ENCODE measurements at regions not wholly inside any gene's neighbourhood (a gene's known extent, or its start where the extent isn't known, plus 50 kb on each side); places are given as distances from the start of the nearest gene placed in this dataset.

DNA sequence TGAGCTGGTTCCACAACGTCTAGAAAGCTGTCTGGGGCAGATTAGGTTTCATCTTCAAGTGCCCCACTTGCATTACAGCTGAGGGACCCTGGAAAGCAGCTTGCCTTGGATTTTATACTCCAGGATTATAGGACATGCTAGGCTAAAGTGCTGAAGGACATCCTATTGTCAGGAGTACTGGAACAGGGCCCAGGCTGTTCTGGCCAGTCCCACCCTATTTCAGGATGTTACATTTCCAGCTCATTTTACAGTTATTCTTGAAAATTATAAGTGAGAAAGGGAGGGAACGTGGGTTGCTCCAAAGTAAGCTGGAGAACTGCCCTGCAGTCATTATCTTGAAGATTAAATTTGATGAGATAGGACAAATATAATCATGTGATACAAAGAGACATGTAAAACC is 71.0 kb upstream of the UGT8 start:
- POLR2A ChIA-PET (ENCODE audit: unreplicated experiment): no interaction called here

DNA sequence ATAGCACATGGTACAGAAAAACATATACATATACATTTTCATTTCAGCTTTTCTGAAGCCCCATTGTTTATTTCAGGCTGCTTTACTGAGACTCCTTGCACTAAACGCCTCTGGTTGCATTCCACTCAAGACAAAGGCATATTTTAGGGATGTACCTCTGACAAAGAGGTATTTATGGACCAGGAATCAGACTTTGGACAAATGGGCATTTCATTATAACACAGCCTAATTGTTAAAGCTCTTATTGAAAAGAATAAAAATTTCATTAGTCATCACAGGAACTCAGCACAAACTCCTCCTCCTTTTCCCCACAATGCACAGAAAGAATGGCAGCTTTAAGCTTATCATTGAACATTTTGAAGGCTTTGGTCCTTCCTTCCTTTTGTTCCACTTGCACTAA is 62.9 kb upstream of the UGT8 start:
- TF ChIP-seq EZH2 (IDR thresholded peaks at IDR 0.05; ENCODE audit: low read depth): no peak
- TF ChIP-seq, protein P1, sequence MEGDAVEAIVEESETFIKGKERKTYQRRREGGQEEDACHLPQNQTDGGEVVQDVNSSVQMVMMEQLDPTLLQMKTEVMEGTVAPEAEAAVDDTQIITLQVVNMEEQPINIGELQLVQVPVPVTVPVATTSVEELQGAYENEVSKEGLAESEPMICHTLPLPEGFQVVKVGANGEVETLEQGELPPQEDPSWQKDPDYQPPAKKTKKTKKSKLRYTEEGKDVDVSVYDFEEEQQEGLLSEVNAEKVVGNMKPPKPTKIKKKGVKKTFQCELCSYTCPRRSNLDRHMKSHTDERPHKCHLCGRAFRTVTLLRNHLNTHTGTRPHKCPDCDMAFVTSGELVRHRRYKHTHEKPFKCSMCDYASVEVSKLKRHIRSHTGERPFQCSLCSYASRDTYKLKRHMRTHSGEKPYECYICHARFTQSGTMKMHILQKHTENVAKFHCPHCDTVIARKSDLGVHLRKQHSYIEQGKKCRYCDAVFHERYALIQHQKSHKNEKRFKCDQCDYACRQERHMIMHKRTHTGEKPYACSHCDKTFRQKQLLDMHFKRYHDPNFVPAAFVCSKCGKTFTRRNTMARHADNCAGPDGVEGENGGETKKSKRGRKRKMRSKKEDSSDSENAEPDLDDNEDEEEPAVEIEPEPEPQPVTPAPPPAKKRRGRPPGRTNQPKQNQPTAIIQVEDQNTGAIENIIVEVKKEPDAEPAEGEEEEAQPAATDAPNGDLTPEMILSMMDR (conservative IDR thresholded peaks at IDR 0.05): no peak
- Histone ChIP-seq H3K4me2 (no peak overlapping the region), H2AFZ (no peak overlapping the region), H3K9me3 (ENCODE audit: insufficient read depth, low read depth) (no peaks in the 10 kb centered on the region), H3K27me3 (ENCODE audit: insufficient read depth, low read depth) (no peaks in the 10 kb centered on the region), H3K79me2 (ENCODE audit: low read depth) (no peaks in the 10 kb centered on the region), H3K9me2 (ENCODE audit: insufficient read depth) (no peaks in the 10 kb centered on the region), H3K36me3 (ENCODE audit: low read depth) (no peaks in the 10 kb centered on the region), H4K20me1 (ENCODE audit: insufficient read depth) (no peaks in the 10 kb centered on the region), H3K4me1 (replicated peaks; ENCODE audit: insufficient read depth) (no peaks in the 10 kb centered on the region), H3F3A (ENCODE audit: insufficient read depth, low read depth) (no peaks in the 10 kb centered on the region), H3K27ac (no peak overlapping the region), H3K4me3 (no peak overlapping the region)
- intact Hi-C loops (cut with micrococcal nuclease; ENCODE audit: unreplicated experiment): no loop called here
- ChIA-PET CTCF (no interaction called here), POLR2A (ENCODE audit: unreplicated experiment) (no interaction called here)
- no peak for DNase-seq
- no TSS peak for BruUV-seq (replicated peaks)

More for the DNA sequence above, 71.0 kb upstream of the UGT8 start:
- no peaks in the 10 kb centered on the region for H3K79me2 ChIP-seq (ENCODE audit: low read depth)
- no TSS peak for BruUV-seq (replicated peaks)
- H2AFZ ChIP-seq: no peak overlapping the region
- intact Hi-C loops (cut with micrococcal nuclease; ENCODE audit: unreplicated experiment): no loop called here
- no peaks in the 10 kb centered on the region for H3F3A ChIP-seq (ENCODE audit: insufficient read depth, low read depth)
- no peaks in the 10 kb centered on the region for H4K20me1 ChIP-seq (ENCODE audit: insufficient read depth)
- no peaks in the 10 kb centered on the region for H3K4me1 ChIP-seq (replicated peaks; ENCODE audit: insufficient read depth)
- no peaks in the 10 kb centered on the region for H3K27me3 ChIP-seq (ENCODE audit: insufficient read depth, low read depth)
- CTCF ChIA-PET: no interaction called here
- H3K4me2 ChIP-seq: no peak overlapping the region
- H3K36me3 ChIP-seq (ENCODE audit: low read depth): no peaks in the 10 kb centered on the region
- no peak for TF ChIP-seq EZH2 (IDR thresholded peaks at IDR 0.05; ENCODE audit: low read depth)
- TF ChIP-seq, protein P1 (conservative IDR thresholded peaks at IDR 0.05): no peak
- H3K9me2 ChIP-seq (ENCODE audit: insufficient read depth): no peaks in the 10 kb centered on the region
- H3K9me3 ChIP-seq (ENCODE audit: insufficient read depth, low read depth): no peaks in the 10 kb centered on the region
- no peak overlapping the region for H3K27ac ChIP-seq
- DNase-seq: no peak
- no peak overlapping the region for H3K4me3 ChIP-seq

DNA sequence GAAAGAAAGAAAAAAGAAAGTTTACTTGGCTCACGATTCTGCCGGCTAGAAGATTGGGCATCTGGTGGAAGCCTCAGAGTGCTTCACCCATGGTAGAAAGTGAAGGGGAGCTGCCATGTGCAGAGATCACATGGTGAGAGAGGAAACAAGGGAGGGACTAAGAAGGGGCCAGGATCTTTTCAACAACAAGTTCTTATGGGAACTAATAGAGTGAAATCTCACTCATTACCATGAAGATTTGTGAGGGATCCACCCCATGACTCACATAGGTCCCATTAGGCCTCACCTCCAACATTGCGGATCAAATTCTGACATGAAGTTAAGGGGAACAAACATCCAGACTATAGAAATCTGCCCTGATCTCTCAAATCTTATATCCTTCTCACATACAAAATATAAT is 61.3 kb upstream of the UGT8 start:
- Histone ChIP-seq H2AFZ (no peak overlapping the region), H3K9me2 (ENCODE audit: insufficient read depth) (no peaks in the 10 kb centered on the region), H4K20me1 (ENCODE audit: insufficient read depth) (no peaks in the 10 kb centered on the region), H3K4me2 (no peak overlapping the region), H3K36me3 (ENCODE audit: low read depth) (no peaks in the 10 kb centered on the region), H3K79me2 (ENCODE audit: low read depth) (no peaks in the 10 kb centered on the region), H3K27me3 (ENCODE audit: insufficient read depth, low read depth) (no peaks in the 10 kb centered on the region), H3K9me3 (ENCODE audit: insufficient read depth, low read depth) (no peaks in the 10 kb centered on the region), H3K4me3 (no peak overlapping the region), H3K4me1 (replicated peaks; ENCODE audit: insufficient read depth) (no peaks in the 10 kb centered on the region), H3F3A (ENCODE audit: insufficient read depth, low read depth) (no peaks in the 10 kb centered on the region), H3K27ac (no peak overlapping the region)
- TF ChIP-seq, protein P1 (conservative IDR thresholded peaks at IDR 0.05): no peak
- no peak for TF ChIP-seq EZH2 (IDR thresholded peaks at IDR 0.05; ENCODE audit: low read depth)
- ChIA-PET POLR2A (ENCODE audit: unreplicated experiment) (no interaction called here), CTCF (no interaction called here)
- DNase-seq: no peak
- BruUV-seq (replicated peaks): no TSS peak
- intact Hi-C loops (cut with micrococcal nuclease; ENCODE audit: unreplicated experiment): no loop called here

All from PC-9 (cell line).